ENCODE measurements at regions not wholly inside any gene's neighbourhood (a gene's known extent, or its start where the extent isn't known, plus 50 kb on each side); places are given as distances from the start of the nearest gene placed in this dataset.

DNA sequence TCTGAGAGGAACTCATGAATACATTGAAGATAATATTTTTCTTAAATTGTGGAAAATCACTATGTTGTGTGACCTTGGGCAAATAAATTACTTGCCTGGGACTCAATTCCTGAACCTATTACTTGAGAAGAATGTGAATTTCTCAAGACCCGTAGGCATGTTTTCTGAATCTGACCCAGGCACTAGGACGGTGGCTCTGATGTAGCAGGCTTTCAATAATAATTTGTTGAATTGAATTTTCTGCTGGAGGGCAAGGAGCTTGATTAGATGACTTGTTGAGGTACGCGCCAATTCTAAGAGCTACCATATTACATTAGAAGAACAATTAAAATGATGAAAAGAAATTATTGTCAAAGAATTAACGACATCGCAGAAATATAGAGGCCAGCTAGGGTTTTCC, 150.2 kb upstream of the LRRC3B start:
- TF ChIP-seq POLR2A (IDR thresholded peaks at IDR 0.05) (no peak), CTCF (IDR thresholded peaks at IDR 0.05) (no peak), POLR2AphosphoS5 (IDR thresholded peaks at IDR 0.05; ENCODE audit: insufficient read depth in 1 of 2, low read depth in 1 of 2) (no peak)

Data from vagina (tissue), 2 donors.